ENCODE measurements at regions not wholly inside any gene's neighbourhood (a gene's known extent, or its start where the extent isn't known, plus 50 kb on each side); places are given as distances from the start of the nearest gene placed in this dataset.

DNA sequence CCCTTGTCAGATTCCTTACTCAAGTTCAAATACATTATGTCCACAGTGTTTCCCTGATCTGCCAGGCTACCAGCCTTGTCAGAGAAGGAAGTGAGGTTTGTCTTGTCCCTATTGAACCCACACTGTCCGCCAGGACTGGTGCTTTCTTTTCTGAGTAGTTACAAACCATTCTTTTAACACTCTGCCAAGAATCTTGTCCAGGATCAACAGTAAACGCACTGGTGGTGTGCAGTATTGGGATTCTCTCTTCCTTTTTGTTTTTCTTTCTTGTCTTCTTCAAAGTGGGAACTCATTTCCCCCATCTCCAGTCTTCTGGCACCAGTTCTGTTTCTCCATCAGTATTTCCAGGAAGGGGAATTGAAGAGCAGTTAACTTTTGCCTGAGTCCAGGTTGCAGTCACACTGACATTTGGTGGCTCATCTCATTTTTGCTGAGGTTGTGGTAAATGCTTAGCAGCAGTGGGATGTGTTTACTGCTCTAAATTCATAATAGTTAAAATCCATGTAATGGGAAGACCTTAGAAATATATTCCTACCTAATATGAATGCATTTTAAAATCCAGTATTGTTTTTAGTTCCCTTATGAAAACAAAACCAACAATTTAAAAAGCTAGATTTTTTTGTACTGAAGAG, 295.3 kb downstream of the PRL start:
- TF ChIP-seq TCF12 (IDR thresholded peaks at IDR 0.05; ENCODE audit: low read depth) (no peak), TAF1 (IDR thresholded peaks at IDR 0.05; ENCODE audit: low read depth) (no peak), YY1 (IDR thresholded peaks at IDR 0.05; ENCODE audit: low read depth) (no peak), EGR1 (IDR thresholded peaks at IDR 0.05) (no peak), EP300 (IDR thresholded peaks at IDR 0.05; ENCODE audit: borderline replicate concordance) (no peak), CREB1 (IDR thresholded peaks at IDR 0.05; ENCODE audit: low read depth) (no peak), FOXM1 (IDR thresholded peaks at IDR 0.05; ENCODE audit: borderline replicate concordance, low read depth) (no peak), CEBPB (IDR thresholded peaks at IDR 0.05) (no peak), NFIC (IDR thresholded peaks at IDR 0.05) (no peak), ZBTB7A (IDR thresholded peaks at IDR 0.05; ENCODE audit: low read depth) (no peak), RAD21 (IDR thresholded peaks at IDR 0.05; ENCODE audit: low read depth) (no peak), TEAD4 (IDR thresholded peaks at IDR 0.05) (no peak)
- TF ChIP-seq, protein P1, sequence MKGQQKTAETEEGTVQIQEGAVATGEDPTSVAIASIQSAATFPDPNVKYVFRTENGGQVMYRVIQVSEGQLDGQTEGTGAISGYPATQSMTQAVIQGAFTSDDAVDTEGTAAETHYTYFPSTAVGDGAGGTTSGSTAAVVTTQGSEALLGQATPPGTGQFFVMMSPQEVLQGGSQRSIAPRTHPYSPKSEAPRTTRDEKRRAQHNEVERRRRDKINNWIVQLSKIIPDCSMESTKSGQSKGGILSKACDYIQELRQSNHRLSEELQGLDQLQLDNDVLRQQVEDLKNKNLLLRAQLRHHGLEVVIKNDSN (IDR thresholded peaks at IDR 0.05) = no peak
- TF ChIP-seq, protein P2, sequence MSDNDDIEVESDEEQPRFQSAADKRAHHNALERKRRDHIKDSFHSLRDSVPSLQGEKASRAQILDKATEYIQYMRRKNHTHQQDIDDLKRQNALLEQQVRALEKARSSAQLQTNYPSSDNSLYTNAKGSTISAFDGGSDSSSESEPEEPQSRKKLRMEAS (IDR thresholded peaks at IDR 0.05) = no peak
- TF ChIP-seq, protein P3, sequence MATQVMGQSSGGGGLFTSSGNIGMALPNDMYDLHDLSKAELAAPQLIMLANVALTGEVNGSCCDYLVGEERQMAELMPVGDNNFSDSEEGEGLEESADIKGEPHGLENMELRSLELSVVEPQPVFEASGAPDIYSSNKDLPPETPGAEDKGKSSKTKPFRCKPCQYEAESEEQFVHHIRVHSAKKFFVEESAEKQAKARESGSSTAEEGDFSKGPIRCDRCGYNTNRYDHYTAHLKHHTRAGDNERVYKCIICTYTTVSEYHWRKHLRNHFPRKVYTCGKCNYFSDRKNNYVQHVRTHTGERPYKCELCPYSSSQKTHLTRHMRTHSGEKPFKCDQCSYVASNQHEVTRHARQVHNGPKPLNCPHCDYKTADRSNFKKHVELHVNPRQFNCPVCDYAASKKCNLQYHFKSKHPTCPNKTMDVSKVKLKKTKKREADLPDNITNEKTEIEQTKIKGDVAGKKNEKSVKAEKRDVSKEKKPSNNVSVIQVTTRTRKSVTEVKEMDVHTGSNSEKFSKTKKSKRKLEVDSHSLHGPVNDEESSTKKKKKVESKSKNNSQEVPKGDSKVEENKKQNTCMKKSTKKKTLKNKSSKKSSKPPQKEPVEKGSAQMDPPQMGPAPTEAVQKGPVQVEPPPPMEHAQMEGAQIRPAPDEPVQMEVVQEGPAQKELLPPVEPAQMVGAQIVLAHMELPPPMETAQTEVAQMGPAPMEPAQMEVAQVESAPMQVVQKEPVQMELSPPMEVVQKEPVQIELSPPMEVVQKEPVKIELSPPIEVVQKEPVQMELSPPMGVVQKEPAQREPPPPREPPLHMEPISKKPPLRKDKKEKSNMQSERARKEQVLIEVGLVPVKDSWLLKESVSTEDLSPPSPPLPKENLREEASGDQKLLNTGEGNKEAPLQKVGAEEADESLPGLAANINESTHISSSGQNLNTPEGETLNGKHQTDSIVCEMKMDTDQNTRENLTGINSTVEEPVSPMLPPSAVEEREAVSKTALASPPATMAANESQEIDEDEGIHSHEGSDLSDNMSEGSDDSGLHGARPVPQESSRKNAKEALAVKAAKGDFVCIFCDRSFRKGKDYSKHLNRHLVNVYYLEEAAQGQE (IDR thresholded peaks at IDR 0.05; ENCODE audit: low read depth) = no peak

DNA sequence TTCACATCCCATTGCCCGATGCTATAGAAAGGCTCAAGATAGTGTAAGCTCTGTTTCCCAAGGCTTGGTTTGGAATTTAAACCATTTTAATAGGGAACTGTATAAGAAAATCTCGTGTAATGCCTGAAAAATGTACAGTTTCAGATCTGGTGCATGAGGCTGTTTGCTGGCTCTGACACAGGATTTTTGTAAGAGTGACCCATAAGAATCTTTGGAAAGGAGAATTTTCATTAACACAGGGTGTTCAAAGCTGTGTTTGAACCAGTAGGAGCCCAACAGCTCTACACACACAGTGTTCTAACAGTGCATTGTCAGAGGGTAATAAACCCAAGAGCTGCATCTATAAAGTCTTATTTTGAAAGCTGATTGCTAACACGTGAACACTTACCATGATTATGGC, 293.5 kb downstream of the PRL start:
- no peak for TF ChIP-seq EGR1 (IDR thresholded peaks at IDR 0.05)

DNA sequence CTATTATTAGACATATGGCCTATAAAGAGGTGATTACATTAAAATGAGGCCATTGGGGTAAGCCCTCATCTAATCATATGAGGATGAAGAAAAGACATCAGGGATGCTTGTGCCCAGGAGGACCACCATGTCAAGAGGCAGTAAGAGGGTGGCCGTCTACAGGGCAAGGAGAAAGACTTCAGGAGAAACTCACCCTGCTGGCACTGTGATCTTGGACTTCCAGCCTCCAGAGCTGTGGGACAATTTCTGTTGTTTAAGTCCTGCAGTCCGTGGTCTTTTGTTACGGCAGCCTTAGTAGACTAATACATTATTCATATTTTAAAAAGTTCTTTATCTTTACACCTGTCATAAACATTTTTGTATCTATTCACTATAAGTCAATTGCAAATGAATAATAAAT, 290.0 kb downstream of the PRL start:
- TF ChIP-seq EGR1 (IDR thresholded peaks at IDR 0.05) = no peak
- TF ChIP-seq YY1 (IDR thresholded peaks at IDR 0.05; ENCODE audit: low read depth) = no peak
- TF ChIP-seq, protein P3 (IDR thresholded peaks at IDR 0.05; ENCODE audit: low read depth) = no peak
- TF ChIP-seq, protein P2 (IDR thresholded peaks at IDR 0.05) = no peak
- no peak for TF ChIP-seq CREB1 (IDR thresholded peaks at IDR 0.05; ENCODE audit: low read depth)
- TF ChIP-seq TAF1 (IDR thresholded peaks at IDR 0.05; ENCODE audit: low read depth) = no peak
- no peak for TF ChIP-seq TEAD4 (IDR thresholded peaks at IDR 0.05)
- no peak for TF ChIP-seq FOXM1 (IDR thresholded peaks at IDR 0.05; ENCODE audit: borderline replicate concordance, low read depth)
- TF ChIP-seq, protein P1 (IDR thresholded peaks at IDR 0.05) = no peak
- no peak for TF ChIP-seq TCF12 (IDR thresholded peaks at IDR 0.05; ENCODE audit: low read depth)
- no peak for TF ChIP-seq RAD21 (IDR thresholded peaks at IDR 0.05; ENCODE audit: low read depth)
- no peak for TF ChIP-seq EP300 (IDR thresholded peaks at IDR 0.05; ENCODE audit: borderline replicate concordance)
- TF ChIP-seq ZBTB7A (IDR thresholded peaks at IDR 0.05; ENCODE audit: low read depth) = no peak
- no peak for TF ChIP-seq NFIC (IDR thresholded peaks at IDR 0.05)

DNA sequence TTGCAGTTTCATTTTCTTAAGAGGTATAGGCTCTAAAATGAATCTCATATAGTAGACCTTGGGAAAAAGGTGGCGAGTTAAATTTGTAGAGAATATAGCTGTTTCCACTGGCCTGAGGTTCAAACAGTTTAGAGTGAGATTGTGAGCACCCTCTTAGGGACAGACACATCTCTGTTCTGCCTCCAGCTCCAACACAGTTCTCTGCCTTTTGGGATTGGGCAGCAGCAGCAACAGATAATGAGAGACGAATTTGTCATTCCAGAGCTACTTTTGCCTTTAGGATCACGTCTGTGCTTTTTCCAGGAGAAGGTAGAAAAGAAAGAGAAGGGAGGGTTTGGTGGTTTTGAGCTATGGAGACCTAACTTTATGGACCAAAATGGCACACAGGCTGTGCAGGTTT, 289.4 kb downstream of the PRL start:
- TF ChIP-seq CEBPB (IDR thresholded peaks at IDR 0.05) (no peak), ZBTB7A (IDR thresholded peaks at IDR 0.05; ENCODE audit: low read depth) (no peak), EP300 (IDR thresholded peaks at IDR 0.05; ENCODE audit: borderline replicate concordance) (no peak), TAF1 (IDR thresholded peaks at IDR 0.05; ENCODE audit: low read depth) (no peak), CREB1 (IDR thresholded peaks at IDR 0.05; ENCODE audit: low read depth) (no peak), RAD21 (IDR thresholded peaks at IDR 0.05; ENCODE audit: low read depth) (no peak), YY1 (IDR thresholded peaks at IDR 0.05; ENCODE audit: low read depth) (no peak), TCF12 (IDR thresholded peaks at IDR 0.05; ENCODE audit: low read depth) (no peak), EGR1 (IDR thresholded peaks at IDR 0.05) (no peak), TEAD4 (IDR thresholded peaks at IDR 0.05) (no peak), NFIC (IDR thresholded peaks at IDR 0.05) (no peak), FOXM1 (IDR thresholded peaks at IDR 0.05; ENCODE audit: borderline replicate concordance, low read depth) (no peak)
- TF ChIP-seq, protein P3 (IDR thresholded peaks at IDR 0.05; ENCODE audit: low read depth) = no peak
- TF ChIP-seq, protein P1 (IDR thresholded peaks at IDR 0.05) = no peak
- TF ChIP-seq, protein P2 (IDR thresholded peaks at IDR 0.05) = no peak
